D721Med (cell line): ENCODE measurements at regions not wholly inside any gene's neighbourhood (a gene's known extent, or its start where the extent isn't known, plus 50 kb on each side); places are given as distances from the start of the nearest gene placed in this dataset.

Experiments used
- DNase-seq: peaks from one replicate; pipeline ENCODE4 v3.0.0; 2011; ENCODE audit warnings: low spot score; ENCODE audit not compliant: insufficient read length
- FAIRE-seq: peaks from 2 replicates; lab custom pipeline; 2011; peaks lifted over from hg19 to GRCh38; lab: Jason Lieb, UNC
- TF ChIP-seq, protein P1 (sequence below): IDR thresholded peaks from 2 replicates; pipeline ENCODE4 v1.5.1; 2012; ENCODE audit warnings: mild to moderate bottlenecking, control low read depth; ENCODE audit not compliant: insufficient read depth; ENCODE audit errors: missing control alignments

DNA sequence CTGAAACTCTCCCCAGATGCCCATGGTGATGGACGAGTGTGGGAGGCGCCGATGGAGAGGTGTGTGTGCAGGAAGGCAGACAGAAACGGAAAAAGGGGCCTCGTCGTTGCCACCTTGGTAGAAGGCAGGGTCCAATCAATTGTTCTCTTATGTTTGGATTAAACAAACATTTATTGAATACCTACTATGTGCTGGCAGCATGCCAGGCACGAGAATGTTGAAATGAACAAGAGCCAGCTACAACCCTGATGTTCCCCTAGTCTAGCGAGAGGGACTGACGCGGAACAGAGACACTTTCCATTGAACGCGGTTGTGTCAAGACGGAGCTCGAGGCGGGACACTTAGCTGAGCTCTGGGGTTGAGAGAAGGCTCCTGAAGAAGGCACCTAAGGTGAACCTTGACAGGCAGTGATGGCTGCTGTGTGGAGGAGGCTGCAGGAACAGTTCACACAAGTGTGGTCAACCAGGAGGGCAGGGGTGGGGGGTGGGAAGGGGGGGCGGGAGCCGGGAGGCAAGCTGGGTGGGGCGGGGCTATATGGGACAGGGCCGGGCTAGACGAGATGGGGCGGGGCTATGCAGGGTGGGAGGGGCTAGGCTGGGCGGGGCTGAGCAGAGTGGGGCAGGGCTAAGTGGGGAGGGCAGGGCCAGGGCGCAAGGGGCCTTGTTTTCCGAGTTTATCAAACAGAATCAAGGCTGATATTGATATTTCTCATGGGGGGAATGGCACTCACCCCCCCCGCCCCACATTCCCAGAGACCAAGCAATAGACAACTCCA lies 181.0 kb downstream of the GATA3 start:
- TF ChIP-seq, protein P1, sequence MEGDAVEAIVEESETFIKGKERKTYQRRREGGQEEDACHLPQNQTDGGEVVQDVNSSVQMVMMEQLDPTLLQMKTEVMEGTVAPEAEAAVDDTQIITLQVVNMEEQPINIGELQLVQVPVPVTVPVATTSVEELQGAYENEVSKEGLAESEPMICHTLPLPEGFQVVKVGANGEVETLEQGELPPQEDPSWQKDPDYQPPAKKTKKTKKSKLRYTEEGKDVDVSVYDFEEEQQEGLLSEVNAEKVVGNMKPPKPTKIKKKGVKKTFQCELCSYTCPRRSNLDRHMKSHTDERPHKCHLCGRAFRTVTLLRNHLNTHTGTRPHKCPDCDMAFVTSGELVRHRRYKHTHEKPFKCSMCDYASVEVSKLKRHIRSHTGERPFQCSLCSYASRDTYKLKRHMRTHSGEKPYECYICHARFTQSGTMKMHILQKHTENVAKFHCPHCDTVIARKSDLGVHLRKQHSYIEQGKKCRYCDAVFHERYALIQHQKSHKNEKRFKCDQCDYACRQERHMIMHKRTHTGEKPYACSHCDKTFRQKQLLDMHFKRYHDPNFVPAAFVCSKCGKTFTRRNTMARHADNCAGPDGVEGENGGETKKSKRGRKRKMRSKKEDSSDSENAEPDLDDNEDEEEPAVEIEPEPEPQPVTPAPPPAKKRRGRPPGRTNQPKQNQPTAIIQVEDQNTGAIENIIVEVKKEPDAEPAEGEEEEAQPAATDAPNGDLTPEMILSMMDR = no peak
- FAIRE-seq = no peak
- no peak for DNase-seq

DNA sequence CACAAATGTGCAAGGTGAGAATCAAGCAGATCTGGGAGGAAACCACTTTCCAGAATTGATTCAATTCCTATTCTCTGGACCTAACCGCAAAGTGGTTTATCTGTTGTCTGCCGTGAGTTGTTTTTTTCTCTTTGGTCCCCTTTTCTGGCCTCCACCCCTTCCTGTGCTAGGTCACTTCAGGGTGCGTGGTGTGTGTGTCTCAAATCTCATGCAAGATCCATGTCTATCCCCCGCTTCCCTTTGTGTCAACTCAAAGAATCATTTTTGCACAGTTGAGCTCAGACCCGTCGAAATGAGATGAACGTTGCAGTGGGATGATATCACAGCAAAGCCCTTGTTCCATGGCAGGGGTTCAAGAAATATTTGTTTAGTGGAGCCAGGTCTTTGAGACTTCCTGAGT lies 184.5 kb downstream of the GATA3 start:
- FAIRE-seq (no peak), DNase-seq (no peak)
- TF ChIP-seq, protein P1 = no peak

DNA sequence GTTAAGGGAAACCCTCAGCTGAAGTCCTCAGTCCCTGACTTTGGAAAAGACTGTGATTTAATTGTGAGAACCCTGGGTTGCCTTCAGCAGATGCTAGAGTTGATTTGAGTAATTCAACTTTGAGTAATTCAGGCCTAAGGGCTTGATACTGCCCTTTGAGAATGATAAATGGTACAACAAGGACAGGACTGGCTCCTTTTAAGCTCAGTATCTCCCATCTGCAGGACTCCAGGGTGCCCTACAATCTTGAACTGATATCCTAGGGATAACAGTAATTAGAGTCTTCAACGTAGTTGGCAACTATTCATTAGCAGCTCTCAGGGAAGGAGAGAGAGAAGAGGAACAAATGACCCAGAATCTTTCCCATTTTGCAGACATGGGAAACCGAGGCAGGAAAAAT lies 186.4 kb downstream of the GATA3 start:
- DNase-seq (no peak), FAIRE-seq (no peak)
- TF ChIP-seq, protein P1 = no peak

DNA sequence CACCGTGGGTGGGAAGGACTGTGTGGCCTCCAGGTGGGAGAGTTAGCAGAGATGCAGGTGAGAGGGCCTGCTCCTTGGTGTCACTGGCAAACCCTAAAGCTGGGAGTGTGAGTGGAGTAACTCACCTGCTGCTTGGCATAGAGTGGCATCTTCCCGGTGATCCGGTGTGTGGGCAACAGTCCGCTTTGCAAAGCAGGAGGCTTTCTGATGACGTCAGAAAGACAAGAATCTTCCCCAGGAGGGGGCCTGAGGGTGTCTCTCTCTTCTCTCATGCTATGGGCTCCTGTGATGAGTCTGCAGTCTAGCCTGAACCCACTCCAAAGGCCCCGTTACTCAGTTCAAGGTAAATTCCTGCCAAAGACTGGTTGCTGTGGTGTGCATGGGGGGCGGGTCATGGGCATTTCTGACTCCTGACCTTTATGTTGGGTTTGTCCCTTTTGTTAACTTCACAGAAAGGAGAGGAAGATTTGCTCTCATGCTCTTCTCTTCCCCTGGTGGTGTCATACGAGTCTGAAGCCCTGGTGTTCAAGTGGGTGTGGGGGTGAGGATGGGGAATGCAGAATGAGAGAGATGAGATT lies 187.9 kb downstream of the GATA3 start:
- TF ChIP-seq, protein P1 = no peak
- DNase-seq (no peak), FAIRE-seq (no peak)

DNA sequence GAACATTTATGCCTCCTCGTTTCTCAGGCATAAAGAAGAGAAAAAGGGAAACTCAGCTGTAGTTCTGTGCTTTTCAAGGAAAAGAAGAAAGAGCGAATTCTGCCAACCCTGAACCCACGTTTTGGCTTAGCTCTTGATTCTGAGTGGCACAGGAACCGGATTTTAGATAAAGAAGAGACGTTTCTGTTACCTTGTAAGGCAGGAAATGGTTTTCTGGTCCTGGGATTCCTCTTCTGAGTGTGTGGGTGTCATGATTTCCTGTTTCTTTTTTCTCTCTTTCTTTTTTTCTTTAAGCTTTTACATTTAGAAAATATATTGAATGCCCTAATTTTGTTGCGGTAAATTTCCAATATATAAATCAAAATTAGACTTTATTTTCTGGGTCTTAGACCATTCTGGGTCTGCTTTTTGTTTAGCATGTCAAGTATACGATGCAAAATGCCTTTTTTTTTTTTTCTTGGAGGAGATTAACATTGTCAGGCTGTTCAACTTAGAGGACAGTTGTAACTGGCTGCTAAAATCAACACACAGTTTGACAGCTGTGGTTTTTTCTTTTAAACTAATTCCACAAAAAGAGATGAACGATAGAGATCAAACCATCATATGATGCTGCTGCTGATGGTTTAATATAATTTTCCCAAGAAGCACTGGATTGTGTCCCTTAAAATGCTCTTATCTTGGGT lies 190.8 kb downstream of the GATA3 start:
- TF ChIP-seq, protein P1 = no peak
- DNase-seq = no peak

DNA sequence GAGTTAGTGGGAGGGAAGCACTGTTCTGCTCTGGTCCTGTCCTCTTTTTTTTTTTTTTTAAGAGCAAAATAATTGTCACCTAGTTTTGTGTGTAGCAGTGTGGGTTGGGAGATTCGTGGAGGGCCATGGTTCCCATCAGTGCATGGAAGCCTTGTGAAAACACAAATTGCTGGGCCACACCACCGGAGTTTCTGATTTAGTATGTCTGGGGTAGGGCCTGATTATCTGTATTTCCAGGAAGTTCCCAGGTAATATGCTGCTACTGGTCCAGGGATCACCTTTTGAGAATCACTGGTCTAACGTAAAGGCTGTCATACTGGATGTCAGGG lies 191.3 kb downstream of the GATA3 start:
- TF ChIP-seq, protein P1 = no peak
- DNase-seq (no peak), FAIRE-seq (no peak)

More for the DNA sequence above, 190.8 kb downstream of the GATA3 start:
- FAIRE-seq = no peak
